ENCODE measurements at regions not wholly inside any gene's neighbourhood (a gene's known extent, or its start where the extent isn't known, plus 50 kb on each side); places are given as distances from the start of the nearest gene placed in this dataset.
"Not testable (repeated sequence)": the region's sequence is repeated elsewhere in the genome, so short reads cannot be mapped to it uniquely, and the experiment has no call there.

- TF ChIP-seq POLR2A, CTCF, POLR2AphosphoS5 (IDR thresholded peaks at IDR 0.05): not testable (repeated sequence)
Observed at GRCh38 chr5:72676831-72677230, 139.6 kb upstream of the TNPO1 start.

Measured in breast epithelium (tissue), 3 donors.